K562 (cell line): ENCODE measurements at regions not wholly inside any gene's neighbourhood (a gene's known extent, or its start where the extent isn't known, plus 50 kb on each side); places are given as distances from the start of the nearest gene placed in this dataset.

Experiments
- ATAC-seq: fragments of 200-7000 bp; cut with Tn5 transposase; 3 replicates; pipeline ENCODE4 v1.9.1; 2020; ENCODE audit warnings: moderate library complexity
- BruUV-seq: library from RNA; stranded (reverse); fragments of 400-500 nt; replicated peaks from 2 replicates; lab custom pipeline; 2021; lab: Mats Ljungman, UMichigan
- CTCF ChIA-PET: fragments of 300-600 bp; formaldehyde crosslinking; extraction: SDS; loops from one replicate; lab custom pipeline; 2021; ENCODE audit warnings: low intra/inter-chr PET ratio; lab: Yijun Ruan, JAX
- POLR2A ChIA-PET: fragments of 300-600, 350-650 bp; sonication (Branson Sonifier 250); formaldehyde crosslinking; extraction: SDS; loops from one replicate; lab custom pipeline; 2021; ENCODE audit warnings: antibody characterized with exemption, inconsistent platforms; lab: Yijun Ruan, JAX
- DNase-seq, 4 experiments: peaks; one replicate each; pipeline versions ENCODE4 v3.0.0 to v3.0.0-alpha.2; 2011 to 2018; ENCODE audit warnings: low spot score in 3 of 4, mixed read lengths in 3 of 4; ENCODE audit errors: extremely low read depth in 1 of 4
- FAIRE-seq: peaks from 2 replicates; lab custom pipeline; 2011; peaks lifted over from hg19 to GRCh38; lab: Jason Lieb, UNC
- H2AFZ ChIP-seq: 2 replicates; pipeline ENCODE4 v1.6.0; 2011; ENCODE audit warnings: low read depth, low read length, control low read depth, inconsistent platforms
- H3K27ac ChIP-seq: fragments of 200-600 bp; 3 replicates; pipeline ENCODE4 v1.8.0; 2011; ENCODE audit warnings: low read depth, mild to moderate bottlenecking, control low read depth, inconsistent platforms, low read length, moderate library complexity, mixed read lengths; ENCODE audit errors: extremely low read depth
- H3K27me3 ChIP-seq, 2 experiments: fragments of 300-600 bp in 1 of 2; 2 replicates in 1 of 2; 3 replicates in 1 of 2; pipeline versions ENCODE4 v1.6.0 to v1.8.0; 2011; ENCODE audit warnings: inconsistent platforms in 2 of 2, low read length in 2 of 2, mild to moderate bottlenecking in 1 of 2, mixed read lengths in 1 of 2, moderate library complexity in 1 of 2; ENCODE audit not compliant: control insufficient read depth in 2 of 2, insufficient read depth in 2 of 2
- H3K36me3 ChIP-seq: fragments of 300-600 bp; 3 replicates; pipeline ENCODE4 v1.8.0; 2011; ENCODE audit warnings: mild to moderate bottlenecking, low read length, inconsistent platforms; ENCODE audit not compliant: control insufficient read depth, insufficient read depth
- H3K4me1 ChIP-seq, 2 experiments: fragments of 200-600 bp in 1 of 2; replicated peaks in 1 of 2; 2 replicates in 1 of 2; 3 replicates in 1 of 2; pipeline versions ENCODE4 v1.5.1 to v1.8.0; 2011; ENCODE audit warnings: inconsistent platforms in 2 of 2, low read length in 2 of 2, mild to moderate bottlenecking in 1 of 2, mixed read lengths in 1 of 2, moderate library complexity in 1 of 2; ENCODE audit not compliant: control insufficient read depth in 2 of 2, insufficient read depth in 2 of 2
- H3K4me2 ChIP-seq: 2 replicates; pipeline ENCODE4 v1.6.1; 2011; ENCODE audit warnings: low read length, control low read depth, inconsistent platforms, mixed read lengths; ENCODE audit not compliant: insufficient read depth
- H3K4me3 ChIP-seq: fragments of 200-600 bp; sonication (generic), shearing (Covaris generic); 2 replicates; pipeline ENCODE4 v1.5.1; 2016; ENCODE audit warnings: control low read depth, inconsistent platforms
- H3K79me2 ChIP-seq: fragments of 200-600 bp; 3 replicates; pipeline ENCODE4 v1.8.0; 2011; ENCODE audit warnings: low read length, inconsistent platforms; ENCODE audit not compliant: control insufficient read depth, insufficient read depth
- H3K9ac ChIP-seq, 2 experiments: 2 replicates each; pipeline versions ENCODE4 v1.6.0 to v1.6.1; 2011; ENCODE audit warnings: low read depth in 2 of 2, low read length in 2 of 2, control low read depth in 1 of 2, inconsistent platforms in 1 of 2, mild to moderate bottlenecking in 1 of 2, mixed read lengths in 1 of 2; ENCODE audit not compliant: insufficient read depth in 1 of 2
- H3K9me1 ChIP-seq: one replicate; pipeline ENCODE4 v1.6.0; 2011; ENCODE audit warnings: inconsistent platforms, mild to moderate bottlenecking, low read length, moderate library complexity; ENCODE audit not compliant: control insufficient read depth, insufficient read depth
- H3K9me3 ChIP-seq: replicated peaks from 2 replicates; pipeline ENCODE4 v1.5.1; 2011; ENCODE audit warnings: low read depth, low read length, inconsistent platforms; ENCODE audit not compliant: control insufficient read depth, insufficient read depth
- H4K20me1 ChIP-seq: replicated peaks from 2 replicates; pipeline ENCODE4 v1.6.1; 2011; ENCODE audit warnings: low read length, inconsistent platforms, mixed read lengths; ENCODE audit not compliant: control insufficient read depth, insufficient read depth
- CSDE1 ChIP-seq, 2 experiments: fragments of 450-650 bp; IDR thresholded peaks; 2 replicates each; pipeline ENCODE4 v1.6.1; 2016; ENCODE audit warnings: mild to moderate bottlenecking in 1 of 2
- CTBP1 ChIP-seq: fragments of 450-650 bp; IDR thresholded peaks from 2 replicates; pipeline ENCODE4 v1.6.1; 2016; ENCODE audit warnings: borderline replicate concordance
- FOXJ2 ChIP-seq: fragments of 200-800 bp; sonication (Bioruptor generic); IDR thresholded peaks from 2 replicates; pipeline ENCODE4 v1.6.1; 2016; ENCODE audit warnings: missing genetic modification characterization, missing compliant biosample characterization
- MTA1 ChIP-seq: fragments of 450-650 bp; IDR thresholded peaks from 2 replicates; pipeline ENCODE4 v1.6.1; 2017; ENCODE audit warnings: borderline replicate concordance
- NR2F6 ChIP-seq: fragments of 450-650 bp; formaldehyde crosslinking; IDR thresholded peaks from 2 replicates; pipeline ENCODE4 v1.4.0; 2020; ENCODE audit warnings: mild to moderate bottlenecking
- PHF20 ChIP-seq: fragments of 450-650 bp; IDR thresholded peaks from 2 replicates; pipeline ENCODE4 v1.6.1; 2018; ENCODE audit not compliant: partially characterized antibody
- RFX5 ChIP-seq: IDR thresholded peaks from 2 replicates; pipeline ENCODE4 v1.6.1; 2011; ENCODE audit warnings: low read depth, mild to moderate bottlenecking, improper control_type of control experiment, low read length
- STAG1 ChIP-seq: sonication (generic); formaldehyde crosslinking; IDR thresholded peaks from 2 replicates; pipeline ENCODE4 v1.5.0; 2020; ENCODE audit warnings: missing genetic modification reagents, borderline replicate concordance
- TAL1 ChIP-seq: fragments of 450-650 bp; IDR thresholded peaks from 2 replicates; pipeline ENCODE4 v1.6.1; 2016; ENCODE audit warnings: mild to moderate bottlenecking
- ZKSCAN8 ChIP-seq: fragments of 200-800 bp; sonication (Bioruptor generic); IDR thresholded peaks from 2 replicates; pipeline ENCODE4 v1.6.1; 2016; ENCODE audit warnings: missing genetic modification characterization, missing compliant biosample characterization
- ZNF143 ChIP-seq: sonication (generic); formaldehyde crosslinking; IDR thresholded peaks from 2 replicates; pipeline ENCODE4 v1.9.0; 2022; ENCODE audit warnings: mild to moderate bottlenecking, missing genetic modification reagents
- ZNF778 ChIP-seq: fragments of 450-650 bp; formaldehyde crosslinking; IDR thresholded peaks from 2 replicates; pipeline ENCODE4 v1.4.0; 2020; ENCODE audit warnings: mild to moderate bottlenecking, moderate library complexity
- WGBS: fragments of 100-300 bp; shearing (Covaris generic); methylation state at CpG from one replicate; pipeline ENCODE4 v1.1.6; 2016; ENCODE audit warnings: low coverage, mixed read lengths; ENCODE audit not compliant: insufficient coverage; ENCODE audit errors: missing lambda C conversion rate; 5-methylcytosine and 5-hydroxymethylcytosine counted together
- in situ Hi-C: fragments of 300-500 bp; cut with MboI; formaldehyde crosslinking; loops from 4 replicates; pipeline ENCODE4 v1.15.0; 2018; ENCODE audit warnings: inconsistent platforms, mixed read lengths
- intact Hi-C: fragments of 100-400 bp; cut with micrococcal nuclease; formaldehyde crosslinking; loops from 2 replicates; pipeline ENCODE4 v1.14.2; 2022
- TF ChIP-seq, protein P1 (sequence below): IDR thresholded peaks from 3 replicates; pipeline ENCODE4 v1.6.1; 2011; ENCODE audit warnings: borderline replicate concordance, mild to moderate bottlenecking, moderate library complexity; ENCODE audit not compliant: insufficient read length; ENCODE audit errors: extremely low read depth
- TF ChIP-seq, protein P2 (sequence below): sonication (generic); formaldehyde crosslinking; IDR thresholded peaks from 2 replicates; pipeline ENCODE4 v1.8.1; 2023; ENCODE audit warnings: mild to moderate bottlenecking, missing genetic modification reagents

DNA sequence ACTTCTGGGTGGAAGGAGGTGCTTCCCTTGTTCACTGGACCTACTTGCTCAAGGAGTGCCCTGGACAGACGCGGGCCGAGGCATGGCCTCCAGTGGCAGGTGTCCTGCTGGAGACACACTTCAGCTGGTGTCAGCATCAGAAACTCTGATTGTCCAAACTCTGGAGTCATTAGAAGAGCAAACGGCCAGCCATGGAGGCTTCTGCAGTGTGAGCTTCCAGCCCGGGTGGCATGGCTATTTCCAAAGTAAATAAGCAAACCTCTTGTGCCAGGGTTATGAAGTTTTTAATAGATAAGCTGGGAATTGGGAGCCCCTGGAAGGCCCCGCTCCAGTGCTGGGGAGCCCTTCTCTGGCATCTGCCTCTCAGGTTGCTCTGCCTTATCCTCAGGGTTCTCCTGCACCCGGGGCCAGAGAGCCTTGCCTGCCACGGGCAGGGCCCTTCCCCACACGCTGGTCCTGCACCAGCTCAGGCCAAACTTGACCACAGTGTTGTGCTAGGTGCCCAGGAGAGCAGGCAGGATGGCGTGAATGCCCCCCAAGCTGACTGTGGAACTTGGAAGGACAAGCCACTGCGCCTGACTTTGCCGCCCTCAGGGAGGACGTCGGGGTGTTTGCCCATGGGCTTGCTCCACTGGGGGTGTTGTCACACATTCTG is 285.6 kb downstream of the GADD45G start (continued):
- TF ChIP-seq MTA1, result no peak

DNA sequence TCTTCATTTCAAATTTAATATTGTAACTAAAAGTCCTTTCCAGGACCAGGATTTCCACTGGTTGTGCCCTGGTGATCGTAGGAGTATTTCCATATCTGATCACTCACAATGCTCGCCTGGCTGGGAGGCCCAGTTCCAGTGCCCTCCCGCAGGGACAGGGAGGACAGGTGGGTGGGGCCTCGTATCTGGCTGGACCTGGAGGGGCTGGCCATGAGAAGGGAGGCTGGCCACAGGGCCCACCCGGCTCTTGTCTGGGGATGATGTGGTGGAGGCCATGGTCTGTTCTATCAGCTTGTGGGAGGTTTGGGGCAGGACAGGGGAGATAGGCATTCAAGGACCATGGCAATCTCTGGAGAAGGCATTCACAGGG is 286.4 kb downstream of the GADD45G start:
- FAIRE-seq, result no peak
- H3K79me2 ChIP-seq, result no peaks in the 10 kb centered on the region
- H3K9me1 ChIP-seq, result no peaks in the 10 kb centered on the region
- in situ Hi-C loops (no loop called here), intact Hi-C loops (no loop called here)
- H3K4me2 ChIP-seq, result no peak overlapping the region
- no peaks in the 10 kb centered on the region for H3K9me3 ChIP-seq
- H3K4me3 ChIP-seq, result no peak overlapping the region
- BruUV-seq, result no TSS peak
- ATAC-seq, result no peak
- no peak for TF ChIP-seq ZNF778 (CRISPR knock-in tag)
- no peak for TF ChIP-seq ZKSCAN8 (CRISPR knock-in tag)
- TF ChIP-seq STAG1 (CRISPR knock-in tag), result no peak
- no peak for TF ChIP-seq NR2F6 (CRISPR knock-in tag)
- TF ChIP-seq, protein P1, sequence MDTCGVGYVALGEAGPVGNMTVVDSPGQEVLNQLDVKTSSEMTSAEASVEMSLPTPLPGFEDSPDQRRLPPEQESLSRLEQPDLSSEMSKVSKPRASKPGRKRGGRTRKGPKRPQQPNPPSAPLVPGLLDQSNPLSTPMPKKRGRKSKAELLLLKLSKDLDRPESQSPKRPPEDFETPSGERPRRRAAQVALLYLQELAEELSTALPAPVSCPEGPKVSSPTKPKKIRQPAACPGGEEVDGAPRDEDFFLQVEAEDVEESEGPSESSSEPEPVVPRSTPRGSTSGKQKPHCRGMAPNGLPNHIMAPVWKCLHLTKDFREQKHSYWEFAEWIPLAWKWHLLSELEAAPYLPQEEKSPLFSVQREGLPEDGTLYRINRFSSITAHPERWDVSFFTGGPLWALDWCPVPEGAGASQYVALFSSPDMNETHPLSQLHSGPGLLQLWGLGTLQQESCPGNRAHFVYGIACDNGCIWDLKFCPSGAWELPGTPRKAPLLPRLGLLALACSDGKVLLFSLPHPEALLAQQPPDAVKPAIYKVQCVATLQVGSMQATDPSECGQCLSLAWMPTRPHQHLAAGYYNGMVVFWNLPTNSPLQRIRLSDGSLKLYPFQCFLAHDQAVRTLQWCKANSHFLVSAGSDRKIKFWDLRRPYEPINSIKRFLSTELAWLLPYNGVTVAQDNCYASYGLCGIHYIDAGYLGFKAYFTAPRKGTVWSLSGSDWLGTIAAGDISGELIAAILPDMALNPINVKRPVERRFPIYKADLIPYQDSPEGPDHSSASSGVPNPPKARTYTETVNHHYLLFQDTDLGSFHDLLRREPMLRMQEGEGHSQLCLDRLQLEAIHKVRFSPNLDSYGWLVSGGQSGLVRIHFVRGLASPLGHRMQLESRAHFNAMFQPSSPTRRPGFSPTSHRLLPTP, result no peak
- TF ChIP-seq RFX5, result no peak
- no peak for TF ChIP-seq PHF20
- no peak for TF ChIP-seq TAL1
- no peak for TF ChIP-seq CTBP1
- no peak for TF ChIP-seq FOXJ2
- TF ChIP-seq, protein P2, sequence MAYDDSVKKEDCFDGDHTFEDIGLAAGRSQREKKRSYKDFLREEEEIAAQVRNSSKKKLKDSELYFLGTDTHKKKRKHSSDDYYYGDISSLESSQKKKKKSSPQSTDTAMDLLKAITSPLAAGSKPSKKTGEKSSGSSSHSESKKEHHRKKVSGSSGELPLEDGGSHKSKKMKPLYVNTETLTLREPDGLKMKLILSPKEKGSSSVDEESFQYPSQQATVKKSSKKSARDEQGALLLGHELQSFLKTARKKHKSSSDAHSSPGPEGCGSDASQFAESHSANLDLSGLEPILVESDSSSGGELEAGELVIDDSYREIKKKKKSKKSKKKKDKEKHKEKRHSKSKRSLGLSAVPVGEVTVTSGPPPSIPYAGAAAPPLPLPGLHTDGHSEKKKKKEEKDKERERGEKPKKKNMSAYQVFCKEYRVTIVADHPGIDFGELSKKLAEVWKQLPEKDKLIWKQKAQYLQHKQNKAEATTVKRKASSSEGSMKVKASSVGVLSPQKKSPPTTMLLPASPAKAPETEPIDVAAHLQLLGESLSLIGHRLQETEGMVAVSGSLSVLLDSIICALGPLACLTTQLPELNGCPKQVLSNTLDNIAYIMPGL (CRISPR knock-in tag), result no peak
- no peak for TF ChIP-seq CSDE1 (IDR thresholded peaks at IDR 0.05)
- no peak for TF ChIP-seq ZNF143 (CRISPR knock-in tag)
- no peaks in the 10 kb centered on the region for H4K20me1 ChIP-seq
- CTCF ChIA-PET, result no interaction called here
- H3K9ac ChIP-seq, result no peak overlapping the region
- H3K4me1 ChIP-seq, result no peaks in the 10 kb centered on the region
- POLR2A ChIA-PET, result no interaction called here
- no peaks in the 10 kb centered on the region for H3K36me3 ChIP-seq
- H3K27me3 ChIP-seq, result no peaks in the 10 kb centered on the region; a peak in 1 of 5 replicates
- H2AFZ ChIP-seq, result no peak overlapping the region
- no peak for DNase-seq
- 7% methylated on average over 4 of the region's 5 CpGs for WGBS
- H3K27ac ChIP-seq, result no peak overlapping the region
